ENCODE measurements at regions not wholly inside any gene's neighbourhood (a gene's known extent, or its start where the extent isn't known, plus 50 kb on each side); places are given as distances from the start of the nearest gene placed in this dataset.

DNA sequence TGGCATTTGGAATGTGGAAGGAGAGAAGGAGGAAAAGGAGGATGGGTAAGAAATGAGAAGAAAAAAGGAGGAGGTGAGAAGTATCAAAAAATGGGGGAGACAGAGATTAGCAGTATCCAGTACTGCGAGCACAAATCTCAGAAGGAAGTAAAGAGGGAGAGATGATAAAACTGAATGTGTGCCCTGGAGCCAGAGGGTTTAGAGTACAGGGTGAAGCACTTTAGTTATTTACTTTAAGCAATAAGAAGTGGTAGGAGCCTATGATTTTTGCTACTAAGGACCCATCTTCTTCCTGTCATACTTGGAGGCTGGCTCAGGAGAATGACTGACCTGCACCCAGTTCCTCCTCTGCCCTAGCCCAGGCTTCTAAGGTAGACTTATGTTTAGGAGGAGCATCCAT is 94.9 kb downstream of the ADRB2 start:
- WGBS, 4 donors = 62 to 83% (median 77%) methylated on average over 1 of the region's 1 CpG
- DNase-seq = no peak
- peaks cover 0 to 10% (median 2%) of the 10 kb centered on the region in 12 donors for H3K4me1 ChIP-seq
- intact Hi-C loops (cut with DNase I) = no loop called here
- no peak overlapping the region for H3K4me3 ChIP-seq
- TF ChIP-seq POLR2A (IDR thresholded peaks at IDR 0.05) = no peak
- TF ChIP-seq, protein P1, sequence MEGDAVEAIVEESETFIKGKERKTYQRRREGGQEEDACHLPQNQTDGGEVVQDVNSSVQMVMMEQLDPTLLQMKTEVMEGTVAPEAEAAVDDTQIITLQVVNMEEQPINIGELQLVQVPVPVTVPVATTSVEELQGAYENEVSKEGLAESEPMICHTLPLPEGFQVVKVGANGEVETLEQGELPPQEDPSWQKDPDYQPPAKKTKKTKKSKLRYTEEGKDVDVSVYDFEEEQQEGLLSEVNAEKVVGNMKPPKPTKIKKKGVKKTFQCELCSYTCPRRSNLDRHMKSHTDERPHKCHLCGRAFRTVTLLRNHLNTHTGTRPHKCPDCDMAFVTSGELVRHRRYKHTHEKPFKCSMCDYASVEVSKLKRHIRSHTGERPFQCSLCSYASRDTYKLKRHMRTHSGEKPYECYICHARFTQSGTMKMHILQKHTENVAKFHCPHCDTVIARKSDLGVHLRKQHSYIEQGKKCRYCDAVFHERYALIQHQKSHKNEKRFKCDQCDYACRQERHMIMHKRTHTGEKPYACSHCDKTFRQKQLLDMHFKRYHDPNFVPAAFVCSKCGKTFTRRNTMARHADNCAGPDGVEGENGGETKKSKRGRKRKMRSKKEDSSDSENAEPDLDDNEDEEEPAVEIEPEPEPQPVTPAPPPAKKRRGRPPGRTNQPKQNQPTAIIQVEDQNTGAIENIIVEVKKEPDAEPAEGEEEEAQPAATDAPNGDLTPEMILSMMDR (IDR thresholded peaks at IDR 0.05) = no peak
- H3K27me3 ChIP-seq = no peaks in the 10 kb centered on the region
- no peak overlapping the region for H3K27ac ChIP-seq
- no peaks in the 10 kb centered on the region for H3K36me3 ChIP-seq
- no peaks in the 10 kb centered on the region for H3K9me3 ChIP-seq
- ATAC-seq = no peak

DNA sequence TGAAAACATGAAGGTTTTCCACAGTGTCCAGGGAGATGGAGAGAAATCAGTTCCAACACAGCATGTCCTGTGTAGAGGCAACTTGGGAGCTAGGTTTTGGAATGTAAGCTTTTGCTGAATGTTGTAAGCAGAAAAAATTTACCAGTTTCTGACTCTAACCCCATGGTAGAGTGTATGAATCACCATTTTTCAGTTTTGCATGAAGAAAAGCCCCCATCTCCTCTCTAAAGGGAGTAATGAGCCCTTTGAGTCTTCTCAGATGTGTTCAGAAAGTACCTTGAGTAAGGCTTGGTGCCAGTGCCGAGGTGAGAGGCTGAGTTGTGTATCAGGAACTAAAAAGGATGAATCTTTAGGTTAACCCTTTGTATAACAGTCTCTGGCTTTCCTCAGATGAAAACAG is 96.2 kb downstream of the ADRB2 start:
- H3K4me3 ChIP-seq = no peak overlapping the region
- H3K27ac ChIP-seq = no peak overlapping the region
- peaks cover 0 to 10% (median 2%) of the 10 kb centered on the region in 12 donors for H3K4me1 ChIP-seq
- ATAC-seq (no peak), DNase-seq (no peak)
- H3K36me3 ChIP-seq = no peaks in the 10 kb centered on the region
- TF ChIP-seq, protein P1 (IDR thresholded peaks at IDR 0.05) = no peak
- TF ChIP-seq POLR2A (IDR thresholded peaks at IDR 0.05) = no peak
- H3K9me3 ChIP-seq = no peaks in the 10 kb centered on the region
- 33 to 46% (median 39%) methylated on average over 1 of the region's 1 CpG for whole genome bisulfite sequencing, 4 donors
- no peaks in the 10 kb centered on the region for H3K27me3 ChIP-seq
- intact Hi-C loops (cut with DNase I) = no loop called here

DNA sequence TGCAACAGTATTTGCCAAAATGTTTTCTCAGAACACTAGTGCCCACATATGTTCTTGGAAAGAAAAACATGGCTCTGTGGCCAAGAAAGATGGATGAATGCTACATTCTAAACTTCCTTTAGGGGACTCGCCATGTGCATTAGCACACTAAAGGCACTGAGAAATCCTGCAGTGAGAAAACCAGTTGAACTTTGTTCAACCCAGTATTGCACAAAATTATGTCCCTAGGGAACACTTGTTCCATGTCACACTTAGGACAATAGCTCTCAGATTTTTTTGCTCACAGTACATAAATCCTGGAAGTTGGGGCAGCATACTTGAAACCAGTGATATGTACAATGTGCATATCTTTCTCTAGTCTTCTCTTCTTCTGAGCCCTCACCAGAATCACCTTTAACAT is 96.6 kb downstream of the ADRB2 start:
- Histone ChIP-seq H3K4me1 (peaks cover 0 to 10% (median 2%) of the 10 kb centered on the region in 12 donors), H3K4me3 (no peak overlapping the region), H3K27me3 (no peaks in the 10 kb centered on the region), H3K9me3 (no peaks in the 10 kb centered on the region), H3K27ac (no peak overlapping the region), H3K36me3 (no peaks in the 10 kb centered on the region)
- 84 to 91% (median 89%) methylated on average over 1 of the region's 1 CpG for WGBS, 4 donors
- intact Hi-C loops (cut with DNase I) = no loop called here
- no peak for TF ChIP-seq POLR2A (IDR thresholded peaks at IDR 0.05)
- TF ChIP-seq, protein P1 (IDR thresholded peaks at IDR 0.05) = no peak
- ATAC-seq (no peak), DNase-seq (no peak)

DNA sequence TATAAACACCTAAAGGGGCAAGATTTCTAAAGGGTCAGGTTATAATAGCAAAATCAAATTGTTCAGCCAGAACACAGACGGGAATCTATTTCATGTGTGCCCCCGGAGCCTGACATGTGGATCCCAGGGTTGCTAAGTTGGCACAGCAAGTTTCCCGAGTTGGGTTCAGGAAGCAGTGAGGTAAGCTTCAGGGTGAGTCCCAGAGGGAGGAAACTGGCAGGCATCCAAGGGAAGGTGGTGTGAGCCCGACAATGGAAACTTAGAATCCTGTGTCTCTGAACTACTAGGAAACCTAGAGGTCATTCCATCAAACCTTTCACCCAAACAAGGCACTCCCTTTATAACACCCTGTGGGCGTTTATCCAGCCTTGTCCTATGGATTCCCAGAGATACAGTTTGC is 98.4 kb downstream of the ADRB2 start:
- Histone ChIP-seq H3K27me3 (no peaks in the 10 kb centered on the region), H3K4me3 (no peak overlapping the region), H3K9me3 (no peaks in the 10 kb centered on the region), H3K4me1 (peaks cover 0 to 10% (median 2%) of the 10 kb centered on the region in 12 donors), H3K27ac (peak overlapping the region in 2 of 12 donors; percentile 16 to 30), H3K36me3 (no peaks in the 10 kb centered on the region)
- DNase-seq (peak in 4 of 5 donors; percentile 45 to 57 (median 51)), ATAC-seq (peak; percentile 36 to 72 (median 58))
- 50 to 60% (median 56%) methylated on average over 5 of the region's 5 CpGs for WGBS, 4 donors
- intact Hi-C loops (cut with DNase I) = no loop called here
- TF ChIP-seq, protein P1 (IDR thresholded peaks at IDR 0.05) = no peak
- TF ChIP-seq POLR2A (IDR thresholded peaks at IDR 0.05) = no peak

All from heart left ventricle (tissue), 16 donors.